T-helper 9 cell (primary cell): ENCODE measurements at regions not wholly inside any gene's neighbourhood (a gene's known extent, or its start where the extent isn't known, plus 50 kb on each side); places are given as distances from the start of the nearest gene placed in this dataset.
"Not testable (repeated sequence)": the region's sequence is repeated elsewhere in the genome, so short reads cannot be mapped to it uniquely, and the experiment has no call there.

Experiments used
- DNase-seq: peaks from one replicate; pipeline ENCODE4 v3.0.0-alpha.2; 2020

GRCh38 chr4:130859991-130860390 is 1764.0 kb downstream of the C4orf33 start:
- DNase-seq, result no peak

- no peak for DNase-seq
These were observed 1801.0 kb downstream of the C4orf33 start for GRCh38 chr4:130896920-130897319.

- no peak for DNase-seq
These were observed 1805.4 kb downstream of the C4orf33 start for GRCh38 chr4:130901321-130901720.

GRCh38 chr4:130922955-130923354 is 1827.0 kb downstream of the C4orf33 start:
- no peak for DNase-seq

- no peak for DNase-seq
These were observed 1859.6 kb downstream of the C4orf33 start for GRCh38 chr4:130955520-130955919.

- DNase-seq, result no peak
These were observed 1889.4 kb downstream of the C4orf33 start for GRCh38 chr4:130985371-130985770.

- DNase-seq, result no peak
These were observed 1900.0 kb downstream of the C4orf33 start for GRCh38 chr4:130995988-130996387.

GRCh38 chr4:131001371-131001770 is 1905.4 kb downstream of the C4orf33 start:
- DNase-seq, result no peak

GRCh38 chr4:131002132-131002531 is 1906.2 kb downstream of the C4orf33 start:
- no peak for DNase-seq

GRCh38 chr4:131006388-131006787 is 1910.4 kb downstream of the C4orf33 start:
- no peak for DNase-seq

- DNase-seq, result not testable (repeated sequence)
These were observed 1916.0 kb downstream of the C4orf33 start for GRCh38 chr4:131011961-131012360.

- DNase-seq, result no peak
These were observed 1917.3 kb downstream of the C4orf33 start for GRCh38 chr4:131013226-131013625.

GRCh38 chr4:131026771-131027170 is 1930.8 kb downstream of the C4orf33 start:
- DNase-seq, result no peak

GRCh38 chr4:131044368-131044767 is 1948.4 kb downstream of the C4orf33 start:
- DNase-seq, result no peak

- DNase-seq, result no peak
These were observed 1950.9 kb downstream of the C4orf33 start for GRCh38 chr4:131046821-131047220.

- no peak for DNase-seq
These were observed 1956.7 kb downstream of the C4orf33 start for GRCh38 chr4:131052646-131053045.

- no peak for DNase-seq
These were observed 1958.6 kb downstream of the C4orf33 start for GRCh38 chr4:131054489-131055019.

- no peak for DNase-seq
These were observed 1965.8 kb downstream of the C4orf33 start for GRCh38 chr4:131061734-131062133.

- DNase-seq, result no peak
These were observed 1967.9 kb downstream of the C4orf33 start for GRCh38 chr4:131063878-131064277.

- DNase-seq, result no peak
These were observed 1985.1 kb downstream of the C4orf33 start for GRCh38 chr4:131081069-131081468.

- no peak for DNase-seq
These were observed 1989.0 kb downstream of the C4orf33 start for GRCh38 chr4:131084997-131085396.

GRCh38 chr4:131091896-131092295 is 1995.9 kb downstream of the C4orf33 start:
- DNase-seq, result no peak

- DNase-seq, result no peak
These were observed 1997.4 kb downstream of the C4orf33 start for GRCh38 chr4:131093303-131093702.

- no peak for DNase-seq
These were observed 2003.0 kb downstream of the C4orf33 start for GRCh38 chr4:131098976-131099375.

- no peak for DNase-seq
These were observed 2017.3 kb downstream of the C4orf33 start for GRCh38 chr4:131113273-131113672.

- DNase-seq, result no peak
These were observed 2017.8 kb downstream of the C4orf33 start for GRCh38 chr4:131113704-131114103.
